IMR-90 (cell line): ENCODE measurements at regions not wholly inside any gene's neighbourhood (a gene's known extent, or its start where the extent isn't known, plus 50 kb on each side); places are given as distances from the start of the nearest gene placed in this dataset.

ENCODE experiments used
- ATAC-seq: fragments of 200-7000 bp; cut with Tn5 transposase; 2 replicates; pipeline ENCODE4 v1.9.1; 2020; ENCODE audit warnings: low read depth, mild to moderate bottlenecking, moderate library complexity
- BruUV-seq: library from RNA; stranded (reverse); fragments of 400-500 nt; replicated peaks from 2 replicates; lab custom pipeline; 2021; lab: Mats Ljungman, UMichigan
- CTCF ChIA-PET: fragments of 300-600 bp; formaldehyde crosslinking; extraction: SDS; loops from one replicate; lab custom pipeline; 2021; ENCODE audit warnings: antibody characterized with exemption; lab: Yijun Ruan, JAX
- POLR2A ChIA-PET: fragments of 300-600 bp; sonication (Branson Sonifier 250); formaldehyde crosslinking; loops from one replicate; lab custom pipeline; 2022; ENCODE audit warnings: antibody characterized with exemption; ENCODE audit not compliant: unreplicated experiment; lab: Charles Lee
- DNase-seq: peaks from one replicate; pipeline ENCODE4 v3.0.0; 2013
- H2AFZ ChIP-seq: replicated peaks from 2 replicates; pipeline ENCODE3; 2013; ENCODE audit warnings: low read length, mild to moderate bottlenecking; ENCODE audit not compliant: poor library complexity
- H2AK5ac ChIP-seq: 2 replicates; pipeline ENCODE4 v1.6.1; 2013; ENCODE audit warnings: low read depth, low read length, inconsistent platforms
- H2AK9ac ChIP-seq: replicated peaks from 2 replicates; pipeline ENCODE3; 2013; ENCODE audit warnings: mild to moderate bottlenecking, low read depth, low read length, moderate library complexity; ENCODE audit not compliant: poor library complexity
- H2BK120ac ChIP-seq: 2 replicates; pipeline ENCODE4 v1.6.1; 2013; ENCODE audit warnings: low read depth, low read length, inconsistent platforms
- H2BK15ac ChIP-seq: 3 replicates; pipeline ENCODE4 v1.6.1; 2013; ENCODE audit warnings: low read depth, low read length, inconsistent platforms
- H2BK20ac ChIP-seq: 2 replicates; pipeline ENCODE4 v1.6.1; 2013; ENCODE audit warnings: low read depth, mild to moderate bottlenecking, inconsistent platforms, low read length, moderate library complexity
- H2BK5ac ChIP-seq: 2 replicates; pipeline ENCODE4 v1.6.1; 2013; ENCODE audit warnings: mild to moderate bottlenecking, low read depth, low read length, inconsistent platforms; ENCODE audit not compliant: poor library complexity, severe bottlenecking
- H3K14ac ChIP-seq: replicated peaks from 2 replicates; pipeline ENCODE4 v1.6.1; 2013; ENCODE audit warnings: low read depth, low read length, inconsistent platforms
- H3K18ac ChIP-seq: 2 replicates; pipeline ENCODE4 v1.6.1; 2013; ENCODE audit warnings: low read depth, low read length, control low read depth
- H3K23ac ChIP-seq: 2 replicates; pipeline ENCODE4 v1.6.1; 2013; ENCODE audit warnings: low read depth, low read length, inconsistent platforms
- H3K27ac ChIP-seq: 2 replicates; pipeline ENCODE4 v1.5.1; 2013; ENCODE audit warnings: mild to moderate bottlenecking, control low read depth, low read length; ENCODE audit not compliant: insufficient read depth
- H3K27me3 ChIP-seq: 2 replicates; pipeline ENCODE4 v1.6.1; 2013; ENCODE audit warnings: low read length; ENCODE audit not compliant: control insufficient read depth, insufficient read depth
- H3K36me3 ChIP-seq: 2 replicates; pipeline ENCODE4 v1.6.1; 2013; ENCODE audit warnings: low read length, mixed read lengths; ENCODE audit not compliant: control insufficient read depth, insufficient read depth
- H3K4ac ChIP-seq: 2 replicates; pipeline ENCODE4 v1.6.1; 2013; ENCODE audit warnings: low read depth, low read length, inconsistent platforms
- H3K4me1 ChIP-seq: 2 replicates; pipeline ENCODE4 v1.6.1; 2013; ENCODE audit warnings: low read length, mixed read lengths; ENCODE audit not compliant: control insufficient read depth, insufficient read depth
- H3K4me2 ChIP-seq: 2 replicates; pipeline ENCODE4 v1.6.1; 2013; ENCODE audit warnings: low read depth, mild to moderate bottlenecking, control low read depth, low read length, moderate library complexity
- H3K4me3 ChIP-seq: 2 replicates; pipeline ENCODE4 v1.5.1; 2013; ENCODE audit warnings: low read depth, mild to moderate bottlenecking, control low read depth, low read length, moderate library complexity; ENCODE audit not compliant: insufficient read depth
- H3K56ac ChIP-seq: 2 replicates; pipeline ENCODE4 v1.6.1; 2013; ENCODE audit warnings: low read length, inconsistent platforms; ENCODE audit not compliant: insufficient read depth; ENCODE audit errors: extremely low read depth
- H3K79me1 ChIP-seq, 2 experiments: 2 replicates each; pipeline ENCODE4 v1.6.1; 2013; ENCODE audit warnings: low read length in 2 of 2, inconsistent platforms in 1 of 2, low read depth in 1 of 2
- H3K9ac ChIP-seq: 2 replicates; pipeline ENCODE4 v1.6.1; 2013; ENCODE audit warnings: low read depth, low read length, control low read depth
- H3K9me1 ChIP-seq: 2 replicates; pipeline ENCODE4 v1.6.1; 2013; ENCODE audit warnings: low read length, inconsistent platforms; ENCODE audit not compliant: insufficient read depth
- H3K9me3 ChIP-seq: 2 replicates; pipeline ENCODE4 v1.6.1; 2013; ENCODE audit warnings: low read length; ENCODE audit not compliant: control insufficient read depth, insufficient read depth
- H4K20me1 ChIP-seq: 2 replicates; pipeline ENCODE4 v1.6.1; 2013; ENCODE audit warnings: low read length, inconsistent platforms; ENCODE audit not compliant: insufficient read depth
- H4K5ac ChIP-seq: 2 replicates; pipeline ENCODE4 v1.6.1; 2013; ENCODE audit warnings: mild to moderate bottlenecking, low read depth, low read length, control low read depth
- H4K8ac ChIP-seq, 2 experiments: 2 replicates each; pipeline ENCODE4 v1.6.1; 2013; ENCODE audit warnings: low read depth in 2 of 2, low read length in 2 of 2, control low read depth in 1 of 2, inconsistent platforms in 1 of 2
- H4K91ac ChIP-seq: 2 replicates; pipeline ENCODE4 v1.6.1; 2013; ENCODE audit warnings: low read depth, low read length, inconsistent platforms; ENCODE audit not compliant: insufficient read depth
- CTCF ChIP-seq: conservative IDR thresholded peaks from 2 replicates; pipeline ENCODE4 v1.5.1; 2012; ENCODE audit warnings: mild to moderate bottlenecking, low read depth, low read length, improper control_type of control experiment
- ELK1 ChIP-seq: fragments of 150-350 bp; IDR thresholded peaks from 2 replicates; pipeline ENCODE4 v1.6.1; 2016; ENCODE audit warnings: low read depth, mild to moderate bottlenecking, low read length, moderate library complexity, borderline replicate concordance
- MAFK ChIP-seq: IDR thresholded peaks from 2 replicates; pipeline ENCODE4 v1.6.1; 2012; ENCODE audit warnings: low read depth, low read length, improper control_type of control experiment
- NFE2L2 ChIP-seq: fragments of 150-350 bp; IDR thresholded peaks from 2 replicates; pipeline ENCODE4 v1.6.1; 2016; ENCODE audit warnings: low read depth, mild to moderate bottlenecking, low read length
- RFX5 ChIP-seq: IDR thresholded peaks from 2 replicates; pipeline ENCODE4 v1.8.0; 2012; ENCODE audit warnings: low read depth, mild to moderate bottlenecking, low read length, moderate library complexity
- WGBS, 2 experiments: methylation state at CpG; one replicate each; pipeline versions ENCODE4 v1.1.5 to v1.1.7; 2013; ENCODE audit warnings: missing lambda C conversion rate in 2 of 2; ENCODE audit not compliant: insufficient read length in 1 of 2; ENCODE audit errors: extremely low coverage in 2 of 2; 5-methylcytosine and 5-hydroxymethylcytosine counted together
- dilution Hi-C: fragments of 300-500 bp; cut with HindIII; formaldehyde crosslinking; loops from one replicate; pipeline ENCODE4 v1.14.3; 2018; ENCODE audit warnings: low sequenced_read_pairs; ENCODE audit not compliant: unreplicated experiment
- in situ Hi-C: fragments of 300-500 bp; cut with MboI; formaldehyde crosslinking; loops from 3 replicates; pipeline ENCODE4 v1.14.3; 2019; ENCODE audit warnings: low sequenced_read_pairs, inconsistent platforms, mixed read lengths
- intact Hi-C: fragments of 100-400 bp; cut with micrococcal nuclease; formaldehyde crosslinking; loops from 2 replicates; pipeline ENCODE4 v1.10.0; 2022

- H3K4me1 ChIP-seq: no peaks in the 10 kb centered on the region
- H4K20me1 ChIP-seq: no peaks in the 10 kb centered on the region
- ChIA-PET CTCF (no interaction called here), POLR2A (no interaction called here)
- H2AFZ ChIP-seq: no peak overlapping the region
- BruUV-seq: no TSS peak
- TF ChIP-seq CTCF (no peak), RFX5 (no peak), MAFK (no peak), ELK1 (no peak), NFE2L2 (no peak)
- no peak overlapping the region for H2AK9ac ChIP-seq
- no peaks in the 10 kb centered on the region for H3K36me3 ChIP-seq
- no peak overlapping the region for H3K4me2 ChIP-seq
- no peak overlapping the region for H2BK20ac ChIP-seq
- H3K27ac ChIP-seq: no peak overlapping the region
- no peak overlapping the region for H3K4ac ChIP-seq
- H3K9me1 ChIP-seq: no peaks in the 10 kb centered on the region
- H2BK120ac ChIP-seq: no peak overlapping the region
- H3K14ac ChIP-seq: no peak overlapping the region
- in situ Hi-C loops (no loop called here), dilution Hi-C loops (no loop called here), intact Hi-C loops (no loop called here)
- H4K91ac ChIP-seq: no peak overlapping the region
- H2BK5ac ChIP-seq: no peak overlapping the region
- H2BK15ac ChIP-seq: no peak overlapping the region
- no peak for ATAC-seq
- no peak for DNase-seq
- H4K5ac ChIP-seq: no peak overlapping the region
- 40% methylated on average over 1 of the region's 9 CpGs; no CpG with 5 or more reads in 1 of the 2 experiments for whole genome bisulfite sequencing, 2 experiments
- H4K8ac ChIP-seq: no peak overlapping the region
- H3K9ac ChIP-seq: no peak overlapping the region
- no peak overlapping the region for H3K4me3 ChIP-seq
- H3K23ac ChIP-seq: no peak overlapping the region
- H3K18ac ChIP-seq: no peak overlapping the region
- H2AK5ac ChIP-seq: no peak overlapping the region
- H3K27me3 ChIP-seq: no peaks in the 10 kb centered on the region
- peaks cover 3% of the 10 kb centered on the region; the same call in 1 of the 2 replicates for H3K9me3 ChIP-seq
- H3K79me1 ChIP-seq: no peaks in the 10 kb centered on the region
- H3K56ac ChIP-seq: no peak overlapping the region
Measured at GRCh38 chr11:38123673-38124072, 1525.6 kb upstream of the RAG2 start.
